Transverse colon (tissue), 4 donors: ENCODE measurements at regions not wholly inside any gene's neighbourhood (a gene's known extent, or its start where the extent isn't known, plus 50 kb on each side); places are given as distances from the start of the nearest gene placed in this dataset.

Experiments used
- CTCF ChIP-seq, 5 experiments: fragments of 200-600 bp in 3 of 5; fragments of 450-650 bp in 2 of 5; sonication (generic) in 3 of 5; IDR thresholded peaks; 1 replicate in 2 of 5; 2 replicates in 3 of 5; pipeline ENCODE4 v1.5.1; 2016 to 2017; ENCODE audit warnings: antibody characterized with exemption in 5 of 5, inconsistent platforms in 3 of 5, mild to moderate bottlenecking in 2 of 5, moderate library complexity in 1 of 5
- POLR2AphosphoS5 ChIP-seq, 3 donors: sonication (generic); formaldehyde crosslinking; IDR thresholded peaks; one replicate each; pipeline ENCODE4 v1.6.1; 2016; ENCODE audit warnings: antibody characterized with exemption in 3 of 3

GRCh38 chr10:36157486-36157885 lies 515.4 kb upstream of the FZD8 start:
- TF ChIP-seq POLR2AphosphoS5 (IDR thresholded peaks at IDR 0.05): no peak
- no peak for TF ChIP-seq CTCF (IDR thresholded peaks at IDR 0.05)
